ENCODE measurements at regions not wholly inside any gene's neighbourhood (a gene's known extent, or its start where the extent isn't known, plus 50 kb on each side); places are given as distances from the start of the nearest gene placed in this dataset.
A peak's percentile ranks its signal among the peaks of the same experiment; 100 is the strongest.

DNA sequence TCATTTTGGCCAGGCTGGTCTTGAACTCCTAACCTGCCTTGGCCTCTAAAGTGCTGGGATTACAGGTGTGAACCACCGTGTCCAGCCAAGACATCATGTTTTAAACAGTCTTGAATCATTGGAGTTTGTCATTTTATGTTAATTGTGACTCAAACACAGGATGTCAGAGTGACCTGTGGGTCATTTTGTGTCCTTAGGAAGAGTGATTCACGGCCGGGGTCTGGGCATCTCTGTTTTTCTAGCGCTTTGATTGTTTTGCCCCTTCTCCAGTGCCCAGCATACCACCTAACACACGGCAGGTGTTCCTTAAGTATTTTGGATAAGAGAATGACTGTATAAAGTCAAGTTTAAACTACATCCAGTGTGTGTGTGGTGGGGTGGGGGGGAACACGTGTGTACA is 183.7 kb upstream of the KLF6 start:
- ChIA-PET CTCF (interaction anchor here (1.3 to 4.2 kb wide), 3 partner anchors 8 to 140 kb away, joined by 3 to 11 read pairs (median 3); no protein-coding TSS in a partner anchor), POLR2A (interaction anchor here (1.6 kb wide), 1 partner anchor 8 kb away, joined by 15 read pairs; no protein-coding TSS in a partner anchor)
- Histone ChIP-seq H3K4me3 (ENCODE audit: low read length) (no peak overlapping the region), H3K27me3 (ENCODE audit: insufficient read depth, low read length, poor library complexity, severe bottlenecking) (no peaks in the 10 kb centered on the region), H3K36me3 (ENCODE audit: insufficient read depth, low read length) (no peaks in the 10 kb centered on the region), H3K4me1 (ENCODE audit: insufficient read depth, low read length) (peaks cover 52% of the 10 kb centered on the region), H3K9me3 (ENCODE audit: low read length) (no peaks in the 10 kb centered on the region), H3K27ac (ENCODE audit: low read depth, low read length) (no peak overlapping the region)
- H3K9me3 Mint-ChIP-seq, result no peaks in the 10 kb centered on the region
- no peaks in the 10 kb centered on the region for H3K27me3 Mint-ChIP-seq
- peak overlapping the region in 3 of 8 donors; percentile 24 to 70 (median 29) for H3K27ac Mint-ChIP-seq
- H3K4me3 Mint-ChIP-seq, result peak overlapping the region in 1 of 7 donors; percentile 24
- no peak for DNase-seq
- H3K36me3 Mint-ChIP-seq, result peaks cover 0 to 6% (median 4%) of the 10 kb centered on the region in 3 donors
- peaks cover 55 to 68% (median 66%) of the 10 kb centered on the region in 3 donors for H3K4me1 Mint-ChIP-seq

DNA sequence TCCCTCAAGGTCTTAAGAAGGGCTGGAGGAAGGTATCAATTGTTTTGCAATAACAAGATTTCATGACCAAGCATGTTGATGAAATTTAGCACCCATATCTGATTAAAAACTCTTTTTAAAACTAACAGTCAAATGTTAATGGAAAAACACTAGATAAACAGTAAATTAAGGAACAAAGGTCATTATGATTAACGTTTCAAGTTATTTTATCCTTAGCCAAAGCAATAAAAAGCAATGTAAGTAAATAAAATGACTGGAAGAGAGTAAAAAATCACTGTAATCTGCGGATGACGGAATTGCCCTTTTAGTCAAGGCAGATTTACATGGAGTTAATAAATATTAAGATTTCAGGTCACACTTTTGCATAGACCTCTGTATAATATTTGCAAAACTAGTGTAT is 179.5 kb upstream of the KLF6 start:
- Histone ChIP-seq H3K4me3 (ENCODE audit: low read length) (no peak overlapping the region), H3K27ac (ENCODE audit: low read depth, low read length) (no peak overlapping the region), H3K9me3 (ENCODE audit: low read length) (no peaks in the 10 kb centered on the region), H3K27me3 (ENCODE audit: insufficient read depth, low read length, poor library complexity, severe bottlenecking) (no peaks in the 10 kb centered on the region), H3K4me1 (ENCODE audit: insufficient read depth, low read length) (peaks cover 35% of the 10 kb centered on the region), H3K36me3 (ENCODE audit: insufficient read depth, low read length) (no peaks in the 10 kb centered on the region)
- POLR2A ChIA-PET, result no interaction called here
- H3K9me3 Mint-ChIP-seq, result no peaks in the 10 kb centered on the region
- DNase-seq, result no peak
- no peak overlapping the region for H3K4me3 Mint-ChIP-seq
- no peaks in the 10 kb centered on the region for H3K27me3 Mint-ChIP-seq
- H3K4me1 Mint-ChIP-seq, result peaks cover 49 to 68% (median 62%) of the 10 kb centered on the region in 3 donors
- H3K27ac Mint-ChIP-seq, result no peak overlapping the region
- peaks cover 0 to 6% (median 4%) of the 10 kb centered on the region in 3 donors for H3K36me3 Mint-ChIP-seq
- CTCF ChIA-PET, result no interaction called here

DNA sequence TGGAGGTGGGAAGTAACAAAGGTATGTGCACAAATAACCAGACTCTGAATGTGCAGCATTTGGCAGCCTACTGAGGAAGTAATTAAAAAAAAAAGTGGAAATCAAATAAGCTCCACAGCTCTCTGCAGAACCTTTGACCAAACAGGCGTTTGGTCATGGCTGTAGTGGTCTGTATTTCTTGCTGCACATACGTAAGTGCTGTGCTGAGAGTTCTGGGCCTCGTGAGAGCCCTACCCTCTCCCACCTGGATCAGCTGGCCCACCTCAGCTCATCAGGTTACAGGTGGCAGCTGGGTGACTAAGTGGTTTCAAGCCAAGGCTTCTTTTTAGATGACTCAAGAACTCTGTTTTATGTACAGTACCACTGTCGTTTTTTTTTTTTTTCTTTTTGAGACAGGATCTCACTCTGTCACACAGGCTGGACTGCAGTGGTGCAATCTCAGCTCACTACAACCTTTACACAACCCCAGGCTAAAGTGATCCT is 178.2 kb upstream of the KLF6 start:
- Mint-ChIP-seq H3K27me3 (no peaks in the 10 kb centered on the region), H3K4me1 (peaks cover 47 to 62% (median 55%) of the 10 kb centered on the region in 3 donors), H3K9me3 (no peaks in the 10 kb centered on the region), H3K36me3 (peaks cover 0 to 6% (median 4%) of the 10 kb centered on the region in 3 donors), H3K27ac (peak overlapping the region in 6 of 8 donors; percentile 4 to 64 (median 42)), H3K4me3 (peak overlapping the region in 3 of 7 donors; percentile 20 to 59 (median 51))
- no peaks in the 10 kb centered on the region for H3K9me3 ChIP-seq (ENCODE audit: low read length)
- ChIA-PET POLR2A (interaction anchor here (0.8 to 1.1 kb wide), 2 partner anchors 134 to 178 kb away, joined by 5 read pairs; partner anchors contain the start of gene KLF6), CTCF (no interaction called here)
- no peak overlapping the region for H3K27ac ChIP-seq (ENCODE audit: low read depth, low read length)
- H3K4me3 ChIP-seq (ENCODE audit: low read length), result no peak overlapping the region
- DNase-seq, result no peak
- no peaks in the 10 kb centered on the region for H3K27me3 ChIP-seq (ENCODE audit: insufficient read depth, low read length, poor library complexity, severe bottlenecking)
- H3K36me3 ChIP-seq (ENCODE audit: insufficient read depth, low read length), result no peaks in the 10 kb centered on the region
- peaks cover 26% of the 10 kb centered on the region for H3K4me1 ChIP-seq (ENCODE audit: insufficient read depth, low read length)

DNA sequence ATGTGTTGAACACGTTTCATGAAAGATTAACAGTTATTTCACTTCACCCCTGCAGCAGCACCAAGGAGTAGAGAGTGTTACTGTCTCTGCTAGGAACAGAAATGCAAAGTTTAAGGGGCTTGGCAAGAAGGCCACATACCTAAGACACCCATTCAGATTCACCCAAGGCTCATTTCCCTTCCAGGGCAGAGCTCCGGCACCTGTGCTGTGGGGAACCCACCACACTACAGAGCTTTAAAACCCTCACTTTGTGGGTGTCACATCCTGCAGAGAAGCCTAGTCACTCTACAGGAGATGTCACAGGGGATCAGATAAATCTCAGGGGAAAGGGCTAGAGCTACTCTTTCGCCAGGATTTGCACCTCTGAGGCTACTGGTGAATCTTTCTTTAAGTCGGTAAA is 176.1 kb upstream of the KLF6 start:
- Mint-ChIP-seq H3K27me3 (no peaks in the 10 kb centered on the region), H3K4me1 (peaks cover 38 to 63% (median 45%) of the 10 kb centered on the region in 3 donors), H3K36me3 (no peaks in the 10 kb centered on the region), H3K9me3 (no peaks in the 10 kb centered on the region), H3K4me3 (peak overlapping the region; percentile 18 to 80 (median 76)), H3K27ac (peak overlapping the region; percentile 64 to 91 (median 84))
- H3K4me3 ChIP-seq (ENCODE audit: low read length), result no peak overlapping the region
- H3K36me3 ChIP-seq (ENCODE audit: insufficient read depth, low read length), result no peaks in the 10 kb centered on the region
- H3K27ac ChIP-seq (ENCODE audit: low read depth, low read length), result no peak overlapping the region
- H3K9me3 ChIP-seq (ENCODE audit: low read length), result no peaks in the 10 kb centered on the region
- CTCF ChIA-PET, result interaction anchor here (0.8 to 1.8 kb wide), 7 partner anchors 10 to 694 kb away, joined by 3 to 11 read pairs (median 3); no protein-coding TSS in a partner anchor
- POLR2A ChIA-PET, result interaction anchor here (0.7 to 3.6 kb wide), 14 partner anchors 9 to 186 kb away, joined by 3 to 29 read pairs (median 4); partner anchors contain the start of gene KLF6
- H3K27me3 ChIP-seq (ENCODE audit: insufficient read depth, low read length, poor library complexity, severe bottlenecking), result no peaks in the 10 kb centered on the region
- peak; percentile 49 to 81 (median 64) for DNase-seq
- H3K4me1 ChIP-seq (ENCODE audit: insufficient read depth, low read length), result peaks cover 26% of the 10 kb centered on the region

DNA sequence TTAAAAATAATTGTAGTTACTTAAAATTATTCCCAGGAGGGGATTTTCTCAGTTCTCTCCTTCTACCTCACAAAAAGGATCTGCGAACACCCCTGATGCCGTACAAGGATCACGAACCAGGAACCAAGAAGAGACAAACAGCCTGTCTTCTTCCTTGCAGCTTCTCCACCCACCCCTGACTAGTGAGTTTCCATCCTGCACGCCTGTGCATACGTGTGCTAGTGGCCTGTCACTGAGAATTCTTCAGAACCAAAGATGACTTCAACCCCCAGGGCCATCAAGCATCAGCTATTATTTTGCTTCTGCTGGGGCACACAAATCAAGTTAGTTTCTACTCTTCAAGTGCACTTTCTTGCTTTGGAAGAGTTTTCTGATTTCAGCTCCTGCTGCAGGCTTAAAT is 175.5 kb upstream of the KLF6 start:
- DNase-seq, result no peak

DNA sequence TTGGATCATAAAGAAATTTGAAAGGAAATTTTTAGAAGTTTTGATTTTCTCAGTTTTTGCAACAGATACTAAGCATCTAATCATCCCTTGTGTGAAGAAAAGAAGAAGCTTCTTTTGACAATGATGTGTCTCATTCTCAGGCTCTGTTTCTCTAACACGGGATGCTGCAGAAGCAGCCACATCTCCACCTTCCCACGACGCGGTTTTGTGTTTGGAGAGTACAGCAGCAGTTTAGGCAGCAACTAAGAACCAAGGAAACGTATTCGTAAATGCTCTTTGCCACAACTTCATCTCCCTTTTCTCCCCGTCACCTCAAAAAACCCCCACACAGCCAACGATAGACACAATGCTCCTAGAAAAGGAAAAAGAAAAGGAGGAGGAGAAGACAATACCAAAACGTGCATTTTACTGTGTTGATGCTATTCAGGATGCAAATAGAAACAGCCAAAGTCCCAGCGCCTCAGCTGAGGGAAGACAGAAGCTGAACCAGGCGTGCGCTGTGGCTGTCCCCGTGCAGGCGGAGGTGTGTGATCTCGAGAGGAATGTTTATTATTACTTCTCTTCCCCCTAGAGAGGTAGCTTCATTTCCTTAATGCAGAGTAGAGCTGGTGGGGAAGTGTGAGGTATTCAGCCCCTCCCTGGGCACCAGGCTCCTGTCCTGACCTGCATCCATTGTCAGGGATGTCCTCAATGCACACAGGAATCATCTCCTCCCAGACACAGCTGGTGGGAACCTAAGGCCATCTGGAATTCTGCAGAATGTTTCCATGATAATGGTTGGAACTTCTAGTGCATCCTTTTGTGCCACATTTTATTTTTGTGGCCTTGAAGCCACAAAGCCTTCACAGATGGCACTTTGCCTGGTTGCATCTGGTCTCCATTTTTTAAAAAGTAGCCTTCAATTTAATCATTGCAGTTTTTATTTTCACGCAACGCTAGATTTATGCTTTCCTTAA is 174.6 kb upstream of the KLF6 start:
- DNase-seq, result no peak
- ChIA-PET CTCF (interaction anchor here (1.2 to 1.8 kb wide), 3 partner anchors 8 to 11 kb away, joined by 3 to 11 read pairs (median 7); no protein-coding TSS in a partner anchor), POLR2A (interaction anchor here (0.6 to 3.6 kb wide), 6 partner anchors 10 to 175 kb away, joined by 3 to 29 read pairs (median 14); partner anchors contain the start of gene KLF6)
- no peak overlapping the region for H3K27ac ChIP-seq (ENCODE audit: low read depth, low read length)
- H3K27me3 ChIP-seq (ENCODE audit: insufficient read depth, low read length, poor library complexity, severe bottlenecking), result no peaks in the 10 kb centered on the region
- H3K4me1 ChIP-seq (ENCODE audit: insufficient read depth, low read length), result peaks cover 26% of the 10 kb centered on the region
- Mint-ChIP-seq H3K4me1 (peaks cover 38 to 59% (median 45%) of the 10 kb centered on the region in 3 donors), H3K27me3 (no peaks in the 10 kb centered on the region), H3K27ac (peak overlapping the region; percentile 36 to 90 (median 79)), H3K36me3 (no peaks in the 10 kb centered on the region), H3K9me3 (no peaks in the 10 kb centered on the region), H3K4me3 (peak overlapping the region; percentile 25 to 88 (median 68))
- no peaks in the 10 kb centered on the region for H3K9me3 ChIP-seq (ENCODE audit: low read length)
- H3K4me3 ChIP-seq (ENCODE audit: low read length), result no peak overlapping the region
- H3K36me3 ChIP-seq (ENCODE audit: insufficient read depth, low read length), result no peaks in the 10 kb centered on the region

More for the DNA sequence above, 175.5 kb upstream of the KLF6 start:
- H3K27ac Mint-ChIP-seq, result peak overlapping the region; percentile 64 to 91 (median 84)
- no peaks in the 10 kb centered on the region for H3K9me3 Mint-ChIP-seq
- H3K36me3 ChIP-seq (ENCODE audit: insufficient read depth, low read length), result no peaks in the 10 kb centered on the region
- no peak overlapping the region for H3K4me3 ChIP-seq (ENCODE audit: low read length)
- peaks cover 26% of the 10 kb centered on the region for H3K4me1 ChIP-seq (ENCODE audit: insufficient read depth, low read length)
- no peak overlapping the region for H3K27ac ChIP-seq (ENCODE audit: low read depth, low read length)
- H3K4me3 Mint-ChIP-seq, result peak overlapping the region in 4 of 7 donors; percentile 61 to 80 (median 76)
- no peaks in the 10 kb centered on the region for H3K9me3 ChIP-seq (ENCODE audit: low read length)
- H3K36me3 Mint-ChIP-seq, result no peaks in the 10 kb centered on the region
- H3K4me1 Mint-ChIP-seq, result peaks cover 38 to 63% (median 45%) of the 10 kb centered on the region in 3 donors
- no peaks in the 10 kb centered on the region for H3K27me3 Mint-ChIP-seq
- ChIA-PET CTCF (interaction anchor here (0.8 to 1.8 kb wide), 7 partner anchors 9 to 694 kb away, joined by 3 to 11 read pairs (median 3); no protein-coding TSS in a partner anchor), POLR2A (interaction anchor here (0.8 to 3.6 kb wide), 13 partner anchors 9 to 186 kb away, joined by 3 to 29 read pairs (median 4); partner anchors contain the start of gene KLF6)
- H3K27me3 ChIP-seq (ENCODE audit: insufficient read depth, low read length, poor library complexity, severe bottlenecking), result no peaks in the 10 kb centered on the region

DNA sequence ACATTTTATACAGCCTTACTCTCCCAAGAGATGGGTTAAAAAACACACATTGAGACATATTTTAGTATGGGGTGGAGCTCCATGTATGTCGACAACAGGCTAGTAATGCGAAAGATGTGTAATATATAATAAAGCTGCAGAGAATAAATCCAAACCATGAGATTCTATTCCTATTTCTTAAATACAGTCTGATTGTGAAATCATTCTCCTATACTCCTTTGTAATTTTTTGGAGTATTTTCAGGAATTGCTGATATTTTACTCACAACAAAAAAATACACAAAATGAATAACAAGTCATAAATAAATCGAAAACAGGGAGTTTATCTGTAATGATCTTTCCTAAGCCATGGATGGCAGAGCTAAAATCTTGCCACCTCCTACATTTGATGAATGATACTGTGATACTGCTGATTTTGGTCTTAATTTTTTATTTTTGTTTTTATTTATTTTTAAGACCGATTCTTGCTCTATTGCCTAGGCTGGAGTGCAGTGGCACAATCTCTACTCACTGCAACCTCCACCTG is 173.5 kb upstream of the KLF6 start:
- no peak for DNase-seq
- Mint-ChIP-seq H3K4me1 (peaks cover 37 to 55% (median 43%) of the 10 kb centered on the region in 3 donors), H3K27ac (no peak overlapping the region), H3K4me3 (no peak overlapping the region), H3K9me3 (no peaks in the 10 kb centered on the region), H3K36me3 (no peaks in the 10 kb centered on the region), H3K27me3 (no peaks in the 10 kb centered on the region)
- no peaks in the 10 kb centered on the region for H3K27me3 ChIP-seq (ENCODE audit: insufficient read depth, low read length, poor library complexity, severe bottlenecking)
- H3K4me3 ChIP-seq (ENCODE audit: low read length), result no peak overlapping the region
- no peaks in the 10 kb centered on the region for H3K36me3 ChIP-seq (ENCODE audit: insufficient read depth, low read length)
- ChIA-PET CTCF (no interaction called here), POLR2A (interaction anchor here (0.8 to 3.6 kb wide), 3 partner anchors 9 to 174 kb away, joined by 3 to 29 read pairs (median 3); partner anchors contain the start of gene KLF6)
- no peak overlapping the region for H3K27ac ChIP-seq (ENCODE audit: low read depth, low read length)
- peaks cover 26% of the 10 kb centered on the region for H3K4me1 ChIP-seq (ENCODE audit: insufficient read depth, low read length)
- H3K9me3 ChIP-seq (ENCODE audit: low read length), result no peaks in the 10 kb centered on the region

All from CD8-positive, alpha-beta memory T cell (primary cell).